ENCODE measurements at regions not wholly inside any gene's neighbourhood (a gene's known extent, or its start where the extent isn't known, plus 50 kb on each side); places are given as distances from the start of the nearest gene placed in this dataset.

DNA sequence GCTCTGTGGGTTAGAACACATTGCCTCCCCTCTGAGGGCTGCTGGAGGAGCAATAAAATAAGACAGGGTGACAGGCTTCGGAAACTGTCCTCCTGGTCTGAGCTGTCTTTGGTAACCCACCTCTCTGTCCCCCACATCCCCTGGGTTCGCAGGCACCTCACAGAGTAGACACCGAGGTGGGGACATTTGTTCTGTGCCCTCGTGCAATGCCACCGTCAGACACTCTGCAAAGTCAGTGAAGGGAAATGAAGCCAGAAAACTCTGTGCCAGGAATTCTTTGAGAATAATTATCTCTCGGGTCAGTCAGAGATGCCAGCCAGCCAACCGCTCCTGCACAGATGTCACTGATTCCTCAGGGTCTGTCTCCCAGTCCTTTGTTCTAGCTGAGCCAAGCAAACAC lies 493.6 kb downstream of the FOXO1 start:
- H3K4me3 ChIP-seq (replicated peaks in 1 of 4; ENCODE audit: control extremely low read depth in 1 of 4, insufficient read depth in 1 of 4, low read depth in 3 of 4, low read length in 4 of 4) = no peak overlapping the region
- H2AFZ ChIP-seq (ENCODE audit: low read length) = no peak overlapping the region
- H3K9ac ChIP-seq (ENCODE audit: insufficient read depth, low read length) = no peak overlapping the region

DNA sequence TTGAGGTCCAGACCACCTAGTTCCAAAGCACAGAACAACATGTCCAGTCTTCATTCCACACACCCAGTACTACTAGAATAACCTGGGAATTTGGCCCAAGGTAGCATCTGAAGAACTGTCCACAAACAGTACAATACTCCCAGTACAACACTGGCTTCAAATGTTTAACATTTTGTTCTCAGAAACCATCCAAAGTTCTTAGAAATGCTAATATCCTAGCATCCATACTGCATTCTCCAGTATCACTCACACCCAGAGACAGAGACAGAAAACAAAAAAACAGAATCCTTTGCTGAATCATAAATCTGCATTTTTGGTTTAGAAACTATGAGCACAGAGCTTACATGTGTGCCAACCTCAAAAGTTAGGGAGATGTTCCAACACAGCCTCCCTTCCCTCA lies 490.8 kb downstream of the FOXO1 start:
- no peaks in the 10 kb centered on the region for H3K9me3 ChIP-seq (ENCODE audit: control insufficient read depth, insufficient read depth, low read depth, low read length)
- no peak overlapping the region for H3K4me3 ChIP-seq (replicated peaks in 1 of 4; ENCODE audit: control extremely low read depth in 1 of 4, insufficient read depth in 1 of 4, low read depth in 3 of 4, low read length in 4 of 4)
- H3K36me3 ChIP-seq (ENCODE audit: control insufficient read depth, insufficient read depth, low read length) = no peaks in the 10 kb centered on the region
- no peak overlapping the region for H2AFZ ChIP-seq (ENCODE audit: low read length)
- H3K9ac ChIP-seq (ENCODE audit: insufficient read depth, low read length) = no peak overlapping the region
- H3K27me3 ChIP-seq (ENCODE audit: control insufficient read depth, insufficient read depth, low read length) = peaks cover 2% of the 10 kb centered on the region
- no peaks in the 10 kb centered on the region for H3K4me1 ChIP-seq (ENCODE audit: control insufficient read depth, extremely low read depth, insufficient read depth, low read length)
- peak; percentile 17 to 36 for DNase-seq (ENCODE audit: low read depth in 2 of 2)
- no peak for TF ChIP-seq EZH2 (IDR thresholded peaks at IDR 0.05; ENCODE audit: low read length, missing control alignments)
- TF ChIP-seq, protein P1, sequence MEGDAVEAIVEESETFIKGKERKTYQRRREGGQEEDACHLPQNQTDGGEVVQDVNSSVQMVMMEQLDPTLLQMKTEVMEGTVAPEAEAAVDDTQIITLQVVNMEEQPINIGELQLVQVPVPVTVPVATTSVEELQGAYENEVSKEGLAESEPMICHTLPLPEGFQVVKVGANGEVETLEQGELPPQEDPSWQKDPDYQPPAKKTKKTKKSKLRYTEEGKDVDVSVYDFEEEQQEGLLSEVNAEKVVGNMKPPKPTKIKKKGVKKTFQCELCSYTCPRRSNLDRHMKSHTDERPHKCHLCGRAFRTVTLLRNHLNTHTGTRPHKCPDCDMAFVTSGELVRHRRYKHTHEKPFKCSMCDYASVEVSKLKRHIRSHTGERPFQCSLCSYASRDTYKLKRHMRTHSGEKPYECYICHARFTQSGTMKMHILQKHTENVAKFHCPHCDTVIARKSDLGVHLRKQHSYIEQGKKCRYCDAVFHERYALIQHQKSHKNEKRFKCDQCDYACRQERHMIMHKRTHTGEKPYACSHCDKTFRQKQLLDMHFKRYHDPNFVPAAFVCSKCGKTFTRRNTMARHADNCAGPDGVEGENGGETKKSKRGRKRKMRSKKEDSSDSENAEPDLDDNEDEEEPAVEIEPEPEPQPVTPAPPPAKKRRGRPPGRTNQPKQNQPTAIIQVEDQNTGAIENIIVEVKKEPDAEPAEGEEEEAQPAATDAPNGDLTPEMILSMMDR (conservative IDR thresholded peaks at IDR 0.05 in 1 of 2, IDR thresholded peaks at IDR 0.05 in 1 of 2; ENCODE audit: low read depth in 1 of 2, low read length in 2 of 2) = no peak
- no peak overlapping the region for H3K4me2 ChIP-seq (ENCODE audit: extremely low read depth, insufficient read depth, low read length)
- H3K27ac ChIP-seq (ENCODE audit: insufficient read depth, low read length) = no peak overlapping the region
- H3K79me2 ChIP-seq (ENCODE audit: control insufficient read depth, insufficient read depth, low read length) = no peaks in the 10 kb centered on the region
- no peaks in the 10 kb centered on the region for H4K20me1 ChIP-seq (ENCODE audit: control insufficient read depth, extremely low read depth, insufficient read depth, low read length)

More for the DNA sequence above, 493.6 kb downstream of the FOXO1 start:
- no peak overlapping the region for H3K27ac ChIP-seq (ENCODE audit: insufficient read depth, low read length)
- no peak for TF ChIP-seq EZH2 (IDR thresholded peaks at IDR 0.05; ENCODE audit: low read length, missing control alignments)
- TF ChIP-seq, protein P1 (conservative IDR thresholded peaks at IDR 0.05 in 1 of 2, IDR thresholded peaks at IDR 0.05 in 1 of 2; ENCODE audit: low read depth in 1 of 2, low read length in 2 of 2) = no peak
- H3K27me3 ChIP-seq (ENCODE audit: control insufficient read depth, insufficient read depth, low read length) = peaks cover 2% of the 10 kb centered on the region
- no peaks in the 10 kb centered on the region for H3K9me3 ChIP-seq (ENCODE audit: control insufficient read depth, insufficient read depth, low read depth, low read length)
- no peaks in the 10 kb centered on the region for H3K79me2 ChIP-seq (ENCODE audit: control insufficient read depth, insufficient read depth, low read length)
- no peaks in the 10 kb centered on the region for H3K36me3 ChIP-seq (ENCODE audit: control insufficient read depth, insufficient read depth, low read length)
- no peaks in the 10 kb centered on the region for H4K20me1 ChIP-seq (ENCODE audit: control insufficient read depth, extremely low read depth, insufficient read depth, low read length)
- no peak for DNase-seq (ENCODE audit: low read depth in 2 of 2)
- no peak overlapping the region for H3K4me2 ChIP-seq (ENCODE audit: extremely low read depth, insufficient read depth, low read length)
- no peaks in the 10 kb centered on the region for H3K4me1 ChIP-seq (ENCODE audit: control insufficient read depth, extremely low read depth, insufficient read depth, low read length)

DNA sequence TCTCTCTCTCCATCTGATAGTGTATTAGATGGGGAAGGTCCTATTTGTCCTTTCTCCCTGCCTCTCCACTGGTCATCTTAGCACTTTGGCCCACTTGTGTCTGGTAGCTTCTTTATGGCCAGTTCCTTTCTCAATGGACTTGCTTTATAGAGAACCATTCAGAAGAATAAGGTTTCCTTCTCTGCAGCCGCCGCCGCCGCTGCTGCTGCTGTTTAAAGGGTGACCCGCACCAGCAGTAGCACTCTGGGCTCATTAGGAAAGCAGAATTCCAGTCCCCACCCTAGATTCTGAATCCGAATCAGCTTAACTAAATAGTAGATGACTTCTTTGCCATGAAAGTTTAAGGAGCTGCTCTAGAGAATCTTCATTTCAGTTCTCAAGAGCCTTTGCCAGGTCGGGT lies 490.2 kb downstream of the FOXO1 start:
- Histone ChIP-seq H3K9ac (ENCODE audit: insufficient read depth, low read length) (no peak overlapping the region), H3K27me3 (ENCODE audit: control insufficient read depth, insufficient read depth, low read length) (peaks cover 2% of the 10 kb centered on the region), H4K20me1 (ENCODE audit: control insufficient read depth, extremely low read depth, insufficient read depth, low read length) (no peaks in the 10 kb centered on the region), H3K4me2 (ENCODE audit: extremely low read depth, insufficient read depth, low read length) (no peak overlapping the region), H3K9me3 (ENCODE audit: control insufficient read depth, insufficient read depth, low read depth, low read length) (no peaks in the 10 kb centered on the region), H3K79me2 (ENCODE audit: control insufficient read depth, insufficient read depth, low read length) (no peaks in the 10 kb centered on the region), H3K27ac (ENCODE audit: insufficient read depth, low read length) (no peak overlapping the region), H3K36me3 (ENCODE audit: control insufficient read depth, insufficient read depth, low read length) (no peaks in the 10 kb centered on the region), H2AFZ (ENCODE audit: low read length) (no peak overlapping the region), H3K4me1 (ENCODE audit: control insufficient read depth, extremely low read depth, insufficient read depth, low read length) (no peaks in the 10 kb centered on the region), H3K4me3 (replicated peaks in 1 of 4; ENCODE audit: control extremely low read depth in 1 of 4, insufficient read depth in 1 of 4, low read depth in 3 of 4, low read length in 4 of 4) (no peak overlapping the region)
- TF ChIP-seq EZH2 (IDR thresholded peaks at IDR 0.05; ENCODE audit: low read length, missing control alignments) = no peak
- TF ChIP-seq, protein P1 (conservative IDR thresholded peaks at IDR 0.05 in 1 of 2, IDR thresholded peaks at IDR 0.05 in 1 of 2; ENCODE audit: low read depth in 1 of 2, low read length in 2 of 2) = no peak
- DNase-seq (ENCODE audit: low read depth in 2 of 2) = no peak

Measured in fibroblast of lung (primary cell).